Endodermal cell (in vitro differentiated cells): ENCODE measurements at regions not wholly inside any gene's neighbourhood (a gene's known extent, or its start where the extent isn't known, plus 50 kb on each side); places are given as distances from the start of the nearest gene placed in this dataset.
"Not testable (repeated sequence)": the region's sequence is repeated elsewhere in the genome, so short reads cannot be mapped to it uniquely, and the experiment has no call there.

Experiments
- DNase-seq: peaks from one replicate; pipeline ENCODE4 v3.0.0-alpha.2; 2017
- H3K27ac ChIP-seq: 2 replicates; pipeline ENCODE4 v1.5.1; 2013; ENCODE audit warnings: mild to moderate bottlenecking, low read depth, low read length, moderate library complexity
- H3K27me3 ChIP-seq: 2 replicates; pipeline ENCODE4 v1.6.1; 2013; ENCODE audit warnings: mild to moderate bottlenecking, low read length, moderate library complexity; ENCODE audit not compliant: insufficient read depth, control insufficient read depth, poor library complexity, severe bottlenecking
- H3K36me3 ChIP-seq: 2 replicates; pipeline ENCODE4 v1.7.0; 2013; ENCODE audit warnings: mild to moderate bottlenecking, low read length, moderate library complexity; ENCODE audit not compliant: control insufficient read depth, insufficient read depth
- H3K4me1 ChIP-seq: one replicate; pipeline ENCODE4 v1.7.0; 2013; ENCODE audit warnings: low read length; ENCODE audit not compliant: control insufficient read depth, insufficient read depth
- H3K4me3 ChIP-seq: 2 replicates; pipeline ENCODE4 v1.5.1; 2013; ENCODE audit warnings: mild to moderate bottlenecking, low read length, moderate library complexity
- H3K9ac ChIP-seq: 2 replicates; pipeline ENCODE4 v1.6.1; 2013; ENCODE audit warnings: mild to moderate bottlenecking, low read length, moderate library complexity; ENCODE audit not compliant: poor library complexity, severe bottlenecking; ENCODE audit errors: extremely low read depth
- H3K9me3 ChIP-seq: 2 replicates; pipeline ENCODE4 v1.6.1; 2013; ENCODE audit warnings: mild to moderate bottlenecking, low read length, moderate library complexity; ENCODE audit not compliant: control insufficient read depth
- H3K27ac Mint-ChIP-seq: 2 replicates; pipeline ENCODE4 v1.8.0; 2020; ENCODE audit warnings: mixed read lengths
- H3K27me3 Mint-ChIP-seq: 2 replicates; pipeline ENCODE4 v1.8.0; 2021; ENCODE audit warnings: mild to moderate bottlenecking, mixed read lengths; ENCODE audit not compliant: insufficient read depth
- H3K36me3 Mint-ChIP-seq: 2 replicates; pipeline ENCODE4 v1.8.0; 2020; ENCODE audit warnings: low read depth, mixed read lengths
- H3K4me1 Mint-ChIP-seq: 2 replicates; pipeline ENCODE4 v1.8.0; 2020; ENCODE audit warnings: mixed read lengths
- H3K4me3 Mint-ChIP-seq: 2 replicates; pipeline ENCODE4 v1.8.0; 2020; ENCODE audit warnings: mild to moderate bottlenecking, moderate library complexity, mixed read lengths
- H3K9me3 Mint-ChIP-seq: 2 replicates; pipeline ENCODE4 v1.8.0; 2020; ENCODE audit warnings: mild to moderate bottlenecking, mixed read lengths
- CTCF ChIP-seq: fragments of 200-600 bp; sonication (generic); conservative IDR thresholded peaks from 2 replicates; pipeline ENCODE4 v1.5.0; 2021; ENCODE audit warnings: antibody characterized with exemption, mild to moderate bottlenecking
- WGBS, 2 experiments: methylation state at CpG; one replicate each; pipeline versions ENCODE4 v1.1.5 to v1.1.7; 2013; ENCODE audit warnings: missing lambda C conversion rate in 2 of 2, mixed read lengths in 1 of 2; ENCODE audit not compliant: insufficient coverage in 1 of 2, insufficient read length in 1 of 2; 5-methylcytosine and 5-hydroxymethylcytosine counted together

- Mint-ChIP-seq H3K27me3 (no peaks in the 10 kb centered on the region), H3K4me3 (no peak overlapping the region), H3K36me3 (no peaks in the 10 kb centered on the region), H3K9me3 (no peaks in the 10 kb centered on the region), H3K4me1 (no peaks in the 10 kb centered on the region), H3K27ac (no peak overlapping the region)
- Histone ChIP-seq H3K9ac (no peak overlapping the region), H3K9me3 (no peaks in the 10 kb centered on the region), H3K36me3 (no peaks in the 10 kb centered on the region), H3K27ac (no peak overlapping the region), H3K27me3 (no peaks in the 10 kb centered on the region), H3K4me1 (no peaks in the 10 kb centered on the region), H3K4me3 (no peak overlapping the region)
- TF ChIP-seq CTCF, result no peak
- WGBS, 2 experiments, result 92% methylated on average over 1 of the region's 1 CpG; no CpG with 5 or more reads in 1 of the 2 experiments
- DNase-seq, result no peak
These were observed 517.2 kb upstream of the ADGRL3 start for GRCh38 chr4:60682901-60683300.

GRCh38 chr4:60683357-60683756 is 516.8 kb upstream of the ADGRL3 start:
- TF ChIP-seq CTCF, result no peak
- H3K9me3 ChIP-seq, result no peaks in the 10 kb centered on the region
- no peaks in the 10 kb centered on the region for H3K4me1 ChIP-seq
- Mint-ChIP-seq H3K4me3 (no peak overlapping the region), H3K9me3 (no peaks in the 10 kb centered on the region), H3K27ac (no peak overlapping the region), H3K36me3 (no peaks in the 10 kb centered on the region), H3K27me3 (no peaks in the 10 kb centered on the region), H3K4me1 (no peaks in the 10 kb centered on the region)
- H3K4me3 ChIP-seq, result no peak overlapping the region
- no peaks in the 10 kb centered on the region for H3K27me3 ChIP-seq
- WGBS, 2 experiments, result 89% methylated on average over 1 of the region's 1 CpG; no CpG with 5 or more reads in 1 of the 2 experiments
- no peak for DNase-seq
- H3K9ac ChIP-seq, result no peak overlapping the region
- H3K27ac ChIP-seq, result no peak overlapping the region
- H3K36me3 ChIP-seq, result no peaks in the 10 kb centered on the region

- no peak for TF ChIP-seq CTCF
- Histone ChIP-seq H3K9me3 (no peaks in the 10 kb centered on the region), H3K36me3 (no peaks in the 10 kb centered on the region), H3K4me1 (no peaks in the 10 kb centered on the region), H3K9ac (no peak overlapping the region), H3K4me3 (no peak overlapping the region), H3K27ac (no peak overlapping the region), H3K27me3 (no peaks in the 10 kb centered on the region)
- Mint-ChIP-seq H3K9me3 (no peaks in the 10 kb centered on the region), H3K27ac (no peak overlapping the region), H3K4me3 (no peak overlapping the region), H3K27me3 (no peaks in the 10 kb centered on the region), H3K4me1 (no peaks in the 10 kb centered on the region), H3K36me3 (no peaks in the 10 kb centered on the region)
- 81 to 100% methylated on average over 1 to 2 of the region's 2 CpGs for WGBS, 2 experiments
- no peak for DNase-seq
These were observed 516.2 kb upstream of the ADGRL3 start for GRCh38 chr4:60683973-60684372.

GRCh38 chr4:60696062-60696461 is 504.1 kb upstream of the ADGRL3 start:
- H3K27me3 Mint-ChIP-seq, H3K36me3 Mint-ChIP-seq, H3K4me3 Mint-ChIP-seq, H3K4me1 ChIP-seq, H3K27ac Mint-ChIP-seq, H3K27me3 ChIP-seq, H3K4me3 ChIP-seq, H3K9ac ChIP-seq, H3K27ac ChIP-seq, DNase-seq, H3K4me1 Mint-ChIP-seq, H3K36me3 ChIP-seq: not testable (repeated sequence)
- H3K9me3 Mint-ChIP-seq, result peaks cover 41% of the 10 kb centered on the region
- 72 to 86% methylated on average over 2 to 5 of the region's 5 CpGs for WGBS, 2 experiments
- peaks cover 27% of the 10 kb centered on the region for H3K9me3 ChIP-seq
